ENCODE measurements at regions not wholly inside any gene's neighbourhood (a gene's known extent, or its start where the extent isn't known, plus 50 kb on each side); places are given as distances from the start of the nearest gene placed in this dataset.

- DNase-seq (no peak), ATAC-seq (no peak)
- intact Hi-C loops (cut with DNase I), result no loop called here
- Histone ChIP-seq H3K27me3 (no peaks in the 10 kb centered on the region), H3K27ac (no peak overlapping the region), H3K4me1 (peaks cover 0 to 10% of the 10 kb centered on the region in 2 donors), H3K36me3 (no peaks in the 10 kb centered on the region), H3K4me3 (no peak overlapping the region), H3K9me3 (no peaks in the 10 kb centered on the region)
- TF ChIP-seq CTCF (IDR thresholded peaks at IDR 0.05), result no peak
Observed at GRCh38 chr11:112523951-112524350, 263.3 kb upstream of the PLET1 start.

- H3K36me3 ChIP-seq, result no peaks in the 10 kb centered on the region
- no peaks in the 10 kb centered on the region for H3K27me3 ChIP-seq
- H3K9me3 ChIP-seq, result no peaks in the 10 kb centered on the region
- intact Hi-C loops (cut with DNase I), result no loop called here
- peaks cover 0 to 10% of the 10 kb centered on the region in 2 donors for H3K4me1 ChIP-seq
- ATAC-seq (peak; percentile 7), DNase-seq (no peak)
- H3K27ac ChIP-seq, result no peak overlapping the region
- TF ChIP-seq CTCF (IDR thresholded peaks at IDR 0.05), result no peak
- no peak overlapping the region for H3K4me3 ChIP-seq
Observed at GRCh38 chr11:112524798-112525197, 264.1 kb upstream of the PLET1 start.

GRCh38 chr11:112525270-112525669 lies 264.6 kb upstream of the PLET1 start:
- Histone ChIP-seq H3K36me3 (no peaks in the 10 kb centered on the region), H3K27me3 (no peaks in the 10 kb centered on the region), H3K9me3 (no peaks in the 10 kb centered on the region), H3K27ac (no peak overlapping the region), H3K4me3 (no peak overlapping the region), H3K4me1 (peaks cover 0 to 10% of the 10 kb centered on the region in 2 donors)
- intact Hi-C loops (cut with DNase I), result no loop called here
- ATAC-seq (peak; percentile 51), DNase-seq (peak in 1 of 4 donors; percentile 45)
- TF ChIP-seq CTCF (IDR thresholded peaks at IDR 0.05), result no peak

- Histone ChIP-seq H3K4me1 (peaks cover 0 to 10% of the 10 kb centered on the region in 2 donors), H3K4me3 (no peak overlapping the region), H3K27me3 (no peaks in the 10 kb centered on the region), H3K36me3 (no peaks in the 10 kb centered on the region), H3K27ac (no peak overlapping the region), H3K9me3 (no peaks in the 10 kb centered on the region)
- intact Hi-C loops (cut with DNase I), result no loop called here
- no peak for DNase-seq
- TF ChIP-seq CTCF (IDR thresholded peaks at IDR 0.05), result no peak
- ATAC-seq, result no peak
Observed at GRCh38 chr11:112525844-112526590, 265.4 kb upstream of the PLET1 start.

GRCh38 chr11:112526699-112527416 lies 266.2 kb upstream of the PLET1 start:
- Histone ChIP-seq H3K9me3 (no peaks in the 10 kb centered on the region), H3K4me1 (peaks cover 0 to 10% of the 10 kb centered on the region in 2 donors), H3K4me3 (no peak overlapping the region), H3K27me3 (no peaks in the 10 kb centered on the region), H3K27ac (no peak overlapping the region), H3K36me3 (no peaks in the 10 kb centered on the region)
- ATAC-seq (no peak), DNase-seq (no peak)
- intact Hi-C loops (cut with DNase I), result no loop called here
- no peak for TF ChIP-seq CTCF (IDR thresholded peaks at IDR 0.05)
